Globus pallidus (tissue), 1 donor: ENCODE measurements at regions not wholly inside any gene's neighbourhood (a gene's known extent, or its start where the extent isn't known, plus 50 kb on each side); places are given as distances from the start of the nearest gene placed in this dataset.
"Not testable (repeated sequence)": the region's sequence is repeated elsewhere in the genome, so short reads cannot be mapped to it uniquely, and the experiment has no call there.

Experiments used
- DNase-seq: peaks from one replicate; pipeline ENCODE4 v3.0.0-alpha.2; 2015; ENCODE audit warnings: low spot score

DNA sequence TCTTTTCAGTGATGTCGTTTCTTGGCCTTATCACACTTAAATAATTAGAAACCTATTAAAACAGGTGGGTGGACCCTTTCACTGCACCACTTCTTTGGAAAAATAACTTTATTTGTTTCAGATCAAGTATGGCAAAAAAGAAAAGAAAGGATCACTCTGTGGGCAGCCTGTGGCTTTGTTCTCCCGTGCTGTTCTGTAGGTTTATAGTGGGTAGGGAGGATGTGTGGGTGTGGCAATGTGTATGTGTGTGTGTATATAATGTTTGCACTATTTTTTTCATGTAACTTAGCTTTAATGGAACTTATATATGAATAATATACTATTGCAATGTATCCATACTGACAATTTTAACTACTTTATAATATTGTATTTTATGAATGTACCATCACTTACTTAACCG is 85.9 kb downstream of the ACTBL2 start:
- DNase-seq, result no peak

DNA sequence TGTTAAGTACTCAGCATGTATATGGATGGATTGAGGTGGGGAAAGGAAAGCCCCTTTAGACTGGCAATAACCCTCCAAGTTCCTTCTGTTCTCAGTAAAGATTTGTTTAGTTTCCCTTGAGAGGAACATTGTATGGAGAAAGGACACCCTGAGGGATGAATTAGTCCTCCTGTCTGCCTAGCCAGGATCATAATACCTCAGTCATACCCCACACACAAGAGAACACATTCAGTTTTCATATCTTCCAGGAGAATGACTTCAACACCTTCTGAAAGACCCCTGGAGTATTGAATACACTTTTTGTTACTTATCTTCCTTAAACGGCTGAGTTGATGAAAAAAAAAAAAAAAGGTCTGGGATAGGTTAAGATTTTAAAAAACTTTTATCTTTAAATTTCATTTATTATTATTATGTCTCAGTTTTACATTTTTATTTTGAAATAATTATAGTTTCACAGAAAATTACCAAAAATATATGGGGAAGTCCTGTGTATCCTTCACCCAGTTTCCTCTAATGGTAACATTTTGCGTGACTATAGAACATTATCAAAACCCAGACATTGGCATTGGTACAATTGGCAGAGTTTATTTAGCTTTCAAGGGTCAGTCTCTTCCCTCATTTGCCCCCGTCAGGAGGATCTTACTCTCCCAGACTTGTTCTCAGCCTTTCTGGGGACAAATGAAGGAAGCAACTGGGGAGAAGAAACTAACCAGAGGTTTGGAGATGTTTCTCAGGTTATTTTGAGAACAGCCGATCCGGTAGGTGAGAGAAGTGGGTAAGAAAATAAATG is 88.0 kb downstream of the ACTBL2 start:
- DNase-seq, result no peak

DNA sequence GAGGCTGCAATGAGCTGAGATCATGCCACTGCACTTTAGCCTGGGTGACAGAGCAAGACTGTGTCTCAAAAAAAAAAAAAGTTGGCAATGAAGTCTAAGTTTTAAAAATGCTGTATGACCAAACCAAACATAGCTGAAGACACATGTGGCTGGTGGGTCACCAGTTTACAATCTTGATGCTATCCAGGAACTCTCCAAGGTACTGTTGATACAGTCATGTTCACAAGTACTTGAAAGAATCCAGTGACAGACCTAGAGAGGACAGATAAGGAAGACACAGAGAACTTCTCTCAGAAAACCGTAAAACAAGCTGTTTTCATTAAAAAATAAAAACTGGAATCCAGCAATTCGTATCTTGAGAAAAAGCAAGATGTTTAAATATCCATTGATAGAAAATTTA is 95.7 kb downstream of the ACTBL2 start:
- no peak for DNase-seq

DNA sequence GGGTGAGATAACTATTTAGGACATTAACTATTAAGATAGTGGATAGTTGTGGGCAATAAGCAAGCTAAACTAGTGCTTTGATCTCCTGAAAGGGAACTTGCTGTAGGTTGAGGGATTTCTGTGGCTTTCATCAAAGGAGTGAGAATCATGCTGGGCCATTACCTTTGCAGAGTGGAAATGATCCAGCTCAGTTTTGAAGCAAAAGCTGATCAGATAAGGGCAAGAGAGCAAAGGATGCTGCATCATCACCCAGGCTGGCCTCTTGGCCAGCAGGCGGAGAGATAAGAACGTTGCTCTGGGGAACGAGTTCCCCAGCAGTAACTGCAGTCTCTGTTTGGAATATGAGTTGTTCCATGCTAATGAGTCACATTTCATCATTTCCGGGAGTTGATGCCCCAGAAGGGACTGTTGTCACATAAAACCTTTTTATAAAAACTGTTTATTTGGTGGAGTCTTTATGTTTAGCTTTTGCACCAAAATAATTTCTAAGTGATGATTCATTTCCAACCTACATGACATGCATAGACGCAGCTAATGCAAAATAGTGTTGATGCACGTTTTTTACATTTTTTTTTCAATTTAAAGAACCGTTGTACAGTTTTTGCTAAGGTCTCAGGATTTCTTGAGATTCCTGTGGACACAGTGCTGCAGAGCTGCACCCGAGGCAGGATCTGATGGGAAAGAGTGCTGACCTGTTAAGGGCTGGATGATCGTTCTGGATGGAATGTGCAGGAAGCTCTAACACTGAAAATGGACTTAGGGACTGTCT is 99.3 kb downstream of the ACTBL2 start:
- no peak for DNase-seq

DNA sequence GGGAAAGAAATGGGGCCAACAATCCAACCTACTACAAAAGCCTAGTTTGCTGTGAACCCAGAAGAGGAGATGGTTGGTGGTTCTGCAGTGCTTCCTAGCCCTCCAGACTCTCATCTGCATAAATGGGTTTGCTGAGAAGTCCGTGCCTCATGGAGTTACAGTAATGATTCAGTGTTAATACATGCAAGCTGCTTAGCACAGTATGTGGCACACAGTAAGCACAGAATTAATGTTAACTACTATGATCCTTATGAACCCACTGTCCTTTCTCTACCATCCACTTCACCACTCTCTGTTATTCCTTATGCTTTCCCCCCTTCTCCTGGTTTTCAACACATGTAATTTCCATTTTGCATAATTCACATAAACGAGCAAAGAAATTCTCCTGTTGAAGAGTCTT is 100.0 kb downstream of the ACTBL2 start:
- DNase-seq, result no peak

DNA sequence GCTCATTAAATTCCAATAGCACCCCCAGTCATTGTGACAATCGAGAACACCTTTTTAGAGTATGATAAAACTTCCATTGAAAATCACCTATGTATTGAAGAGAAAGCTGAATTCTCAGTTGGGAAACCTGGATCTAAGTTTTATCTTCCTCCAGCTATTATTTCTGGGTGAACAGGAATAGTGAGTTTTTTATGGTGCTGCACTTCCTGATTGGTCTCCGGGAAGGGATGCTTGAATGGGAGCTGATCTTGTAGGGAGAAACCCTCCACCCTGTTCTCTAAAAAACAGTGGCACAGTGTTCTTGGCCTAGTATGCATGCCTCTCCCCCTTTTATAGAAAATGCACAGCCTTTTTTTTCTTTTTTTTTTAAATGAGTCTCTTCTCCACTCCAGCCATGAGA is 112.2 kb downstream of the ACTBL2 start:
- DNase-seq, result no peak

DNA sequence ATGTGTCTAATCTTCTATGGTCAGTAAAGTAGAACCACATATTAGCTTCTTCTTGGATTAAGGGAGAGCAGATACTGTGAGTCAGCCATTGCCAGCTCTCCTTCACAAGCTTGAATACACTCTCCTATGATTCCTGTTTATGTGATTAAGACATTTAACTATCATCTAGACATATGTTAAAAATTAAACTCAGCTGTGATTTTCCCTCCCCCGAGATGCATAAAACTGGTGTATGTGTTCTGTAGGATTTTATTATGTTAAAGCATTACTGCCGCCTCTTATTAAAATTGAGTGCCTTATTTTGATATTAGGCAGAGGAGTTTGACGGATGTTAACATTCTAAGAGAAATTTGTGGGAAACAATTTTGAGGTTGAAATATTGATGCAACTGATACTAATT is 114.6 kb downstream of the ACTBL2 start:
- no peak for DNase-seq

DNA sequence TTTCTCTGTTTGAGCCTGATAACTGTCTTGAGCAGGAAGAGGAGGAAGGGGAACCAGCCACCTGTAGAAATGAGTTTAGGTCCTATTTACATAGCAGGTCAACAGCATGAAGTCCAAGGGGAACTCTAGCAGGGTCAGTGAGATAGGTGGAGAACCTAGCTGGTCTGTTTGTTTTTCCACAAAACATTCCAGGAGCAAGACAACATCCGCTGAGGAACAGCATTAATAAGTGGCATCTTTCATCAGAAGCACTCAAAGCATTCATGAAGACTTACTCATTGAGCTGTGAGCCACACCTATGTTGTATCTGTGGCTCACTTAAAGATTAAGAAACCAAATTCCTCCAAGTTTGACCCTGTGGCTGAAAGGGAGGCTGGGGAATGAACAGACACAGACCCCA is 115.9 kb downstream of the ACTBL2 start:
- DNase-seq, result no peak

DNA sequence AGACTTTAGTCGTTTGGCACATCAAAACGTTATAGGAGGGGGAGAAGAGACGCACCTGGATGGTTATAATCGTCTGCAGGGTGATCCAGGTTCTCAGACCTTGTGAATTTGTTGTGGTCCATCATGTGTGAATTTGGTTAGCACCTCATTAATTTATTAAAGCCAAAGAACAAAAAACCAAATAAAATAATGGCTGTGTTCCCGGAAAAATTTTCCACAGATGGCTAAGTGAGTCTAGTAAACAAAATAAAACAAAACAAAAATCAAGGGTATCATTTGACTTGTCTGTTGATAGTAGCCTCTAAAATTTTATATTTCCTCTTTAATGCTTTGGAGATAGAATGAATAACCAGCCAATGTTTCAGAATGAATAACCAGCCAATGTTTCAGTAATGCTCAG is 119.7 kb downstream of the ACTBL2 start:
- DNase-seq, result no peak

DNA sequence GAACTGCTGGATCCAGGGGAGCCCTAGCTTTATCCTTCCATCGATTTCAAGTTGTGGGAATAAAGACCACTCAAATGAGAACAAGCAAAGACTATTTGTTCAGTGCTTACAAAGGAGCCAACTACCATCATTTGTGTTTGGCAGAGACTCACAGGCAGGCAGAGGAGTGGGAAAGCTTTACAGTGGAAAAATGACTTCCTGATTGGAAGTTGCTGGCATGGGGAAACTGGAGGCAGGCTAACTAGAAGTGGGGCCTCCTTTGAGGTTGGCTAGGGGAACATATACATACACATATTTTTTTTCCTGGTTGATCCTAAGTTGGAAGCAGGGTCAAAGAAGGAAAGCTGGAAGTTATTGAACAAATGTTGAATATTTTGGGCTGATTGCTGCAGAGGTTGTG is 121.7 kb downstream of the ACTBL2 start:
- no peak for DNase-seq

DNA sequence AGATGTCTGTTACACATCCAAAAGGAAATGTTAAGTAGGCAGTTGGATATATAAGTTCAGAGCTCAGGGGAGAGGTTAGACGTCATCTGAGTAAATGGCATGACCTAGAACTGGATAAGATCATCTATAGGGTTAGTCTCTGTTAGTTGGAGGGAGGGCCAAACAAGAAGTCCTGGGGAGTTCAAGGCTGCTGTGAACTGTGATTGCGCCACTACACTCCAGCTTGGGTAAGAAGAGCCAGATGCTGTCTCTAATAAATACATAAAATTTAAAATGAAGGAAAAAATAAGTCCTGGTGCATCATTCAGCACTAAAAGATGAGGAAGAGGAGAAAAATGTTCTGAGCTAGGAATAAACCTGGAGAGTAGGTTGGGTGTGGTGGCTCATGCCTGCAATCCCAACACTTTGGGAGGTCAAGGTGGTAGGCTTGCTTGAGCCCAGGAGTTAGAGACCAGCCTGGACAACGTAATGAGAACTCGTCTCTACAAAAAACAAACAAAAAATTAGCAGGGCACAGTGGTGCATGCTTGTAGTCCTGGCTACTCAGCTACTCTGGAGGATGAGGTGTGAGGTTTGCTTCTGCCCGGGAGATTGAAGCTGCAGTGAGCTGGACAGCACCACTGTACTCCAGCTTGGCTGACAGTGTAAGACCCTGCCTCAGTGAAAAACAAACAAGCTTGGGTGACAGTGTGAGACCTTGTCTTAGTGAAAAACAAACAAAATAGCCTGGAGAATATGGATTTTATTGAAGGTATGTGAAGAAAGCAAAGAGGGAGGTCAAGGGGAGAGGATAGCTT is 123.6 kb downstream of the ACTBL2 start:
- no peak for DNase-seq

DNA sequence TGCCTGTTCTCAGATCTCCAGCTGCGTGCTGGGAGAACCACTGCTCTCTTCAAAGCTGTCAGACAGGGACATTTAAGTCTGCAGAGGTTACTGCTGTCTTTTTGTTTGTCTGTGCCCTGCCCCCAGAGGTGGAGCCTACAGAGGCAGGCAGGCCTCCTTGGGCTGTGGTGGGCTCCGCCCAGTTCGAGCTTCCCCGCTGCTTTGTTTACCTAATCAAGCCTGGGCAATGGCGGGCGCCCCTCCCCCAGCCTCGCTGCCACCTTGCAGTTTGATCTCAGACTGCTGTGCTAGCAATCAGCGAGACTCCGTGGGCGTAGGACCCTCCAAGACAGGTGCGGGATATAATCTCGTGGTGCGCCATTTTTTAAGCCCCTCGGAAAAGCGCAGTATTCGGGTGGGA is 125.8 kb downstream of the ACTBL2 start:
- not testable (repeated sequence) for DNase-seq

DNA sequence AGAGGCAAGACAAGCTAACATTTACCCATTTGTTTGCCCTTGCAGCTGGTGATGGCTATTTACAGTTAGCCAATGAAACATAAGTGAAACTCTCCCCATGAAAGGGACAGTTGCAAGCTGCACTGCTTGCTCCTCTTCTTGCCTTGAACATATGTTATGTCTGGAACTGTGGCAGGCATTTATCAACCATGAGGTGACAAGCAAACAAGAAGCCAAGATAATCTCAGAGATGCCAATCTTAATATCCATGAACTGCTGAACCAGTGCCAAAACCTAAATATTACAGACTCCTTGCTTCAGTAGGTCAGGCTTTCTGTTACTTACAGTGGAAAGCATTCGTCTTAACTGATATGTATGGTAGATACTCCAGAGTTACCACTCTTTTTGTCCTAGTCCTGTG is 133.4 kb downstream of the ACTBL2 start:
- no peak for DNase-seq

DNA sequence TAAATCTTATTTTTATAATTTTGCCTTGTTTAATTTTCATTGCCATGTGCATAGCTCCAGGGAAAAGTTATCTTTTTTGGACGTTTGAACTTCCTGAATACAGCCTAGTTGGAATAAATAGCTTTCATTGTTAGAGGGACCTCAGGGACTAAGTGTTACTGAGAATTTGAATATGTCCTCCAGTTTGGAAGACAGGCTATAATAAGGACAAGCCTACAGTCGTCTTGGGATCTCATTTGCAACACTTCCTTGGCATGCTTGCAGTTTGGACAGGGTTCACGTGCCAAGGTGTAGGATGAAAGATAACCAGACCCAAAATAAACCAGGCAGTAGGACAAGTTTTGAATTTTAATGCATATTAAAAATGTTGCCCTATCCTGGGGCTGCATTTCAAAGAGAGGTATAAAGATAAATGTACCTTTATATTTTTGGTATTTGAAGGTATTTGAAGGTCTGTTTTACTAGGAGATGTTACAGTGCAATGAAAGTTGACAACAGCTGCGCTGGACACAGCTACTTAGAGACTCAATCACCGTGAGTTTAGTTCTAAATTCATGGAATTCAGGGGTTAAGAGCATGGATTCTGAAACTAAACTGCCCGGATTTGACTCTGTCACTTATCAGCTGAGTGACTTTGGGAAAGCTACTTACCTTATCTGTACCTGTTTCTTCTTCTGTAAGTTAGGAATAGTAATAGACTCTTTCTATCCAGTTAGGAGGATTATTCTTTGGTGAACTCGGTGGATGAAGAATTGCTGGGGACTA is 134.1 kb downstream of the ACTBL2 start:
- no peak for DNase-seq

DNA sequence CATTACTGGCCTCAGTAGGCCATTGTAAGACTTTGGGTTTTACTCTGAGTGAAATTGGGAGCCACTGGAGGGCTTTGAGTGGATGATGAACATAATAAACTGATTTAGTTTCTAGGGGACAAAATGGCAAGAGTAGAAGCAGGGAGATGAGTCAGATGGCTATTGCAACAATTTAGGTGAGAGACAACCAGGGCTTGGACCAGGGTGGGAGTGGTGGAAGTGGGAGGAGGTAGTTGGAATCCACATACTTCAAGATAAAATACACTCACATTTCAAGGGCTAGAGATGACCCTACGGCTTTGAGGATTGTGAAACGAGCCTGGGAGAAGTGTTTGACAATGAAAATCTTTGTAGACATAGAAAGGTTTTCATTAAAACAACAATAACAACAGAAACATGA is 136.3 kb downstream of the ACTBL2 start:
- DNase-seq, result no peak

DNA sequence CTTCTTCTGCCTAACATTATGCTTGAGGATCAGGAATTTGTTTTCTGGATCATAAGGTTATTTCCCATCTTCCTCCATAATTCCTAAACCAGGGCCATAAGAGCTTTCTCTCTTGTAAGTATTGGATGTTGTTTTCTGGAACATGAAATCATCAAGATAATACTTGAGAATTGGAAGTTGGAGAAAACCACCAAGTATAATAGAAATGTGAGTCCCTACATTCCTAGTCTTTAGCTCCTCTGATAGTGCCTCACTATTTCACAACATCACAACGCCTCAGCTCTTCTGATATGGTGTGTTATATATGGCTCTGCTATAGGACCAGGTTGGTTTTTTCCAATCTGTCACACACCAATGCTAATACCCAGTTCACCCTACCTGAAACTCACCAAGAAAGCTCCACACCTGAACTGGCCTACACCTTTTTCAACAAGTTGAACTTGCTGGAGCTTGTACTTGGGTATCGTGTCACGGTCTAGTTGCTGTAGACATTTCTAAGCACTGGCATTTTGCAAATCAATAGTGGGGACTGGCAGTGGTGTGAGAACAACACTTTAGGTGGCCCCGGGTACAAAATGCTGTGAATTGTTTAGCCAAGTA is 141.1 kb downstream of the ACTBL2 start:
- DNase-seq, result no peak

DNA sequence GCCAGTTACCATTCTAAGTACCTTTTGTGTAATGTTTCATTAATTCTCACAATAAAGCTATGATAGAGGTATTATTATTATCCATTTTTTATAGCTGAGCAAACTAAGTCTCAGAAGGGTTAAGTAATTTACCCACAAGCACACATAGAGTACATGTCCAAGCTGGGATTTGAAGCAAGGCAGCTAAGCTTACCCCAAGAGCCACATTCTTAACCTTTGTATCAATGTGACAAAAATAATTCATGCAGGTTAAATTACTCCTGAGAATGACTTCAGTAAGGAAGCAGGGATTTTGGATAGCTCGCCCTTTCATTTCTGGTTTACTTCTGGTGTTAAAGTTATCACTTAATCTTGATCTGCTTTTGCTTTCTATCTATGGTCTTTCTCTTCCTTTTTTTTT is 141.9 kb downstream of the ACTBL2 start:
- no peak for DNase-seq

DNA sequence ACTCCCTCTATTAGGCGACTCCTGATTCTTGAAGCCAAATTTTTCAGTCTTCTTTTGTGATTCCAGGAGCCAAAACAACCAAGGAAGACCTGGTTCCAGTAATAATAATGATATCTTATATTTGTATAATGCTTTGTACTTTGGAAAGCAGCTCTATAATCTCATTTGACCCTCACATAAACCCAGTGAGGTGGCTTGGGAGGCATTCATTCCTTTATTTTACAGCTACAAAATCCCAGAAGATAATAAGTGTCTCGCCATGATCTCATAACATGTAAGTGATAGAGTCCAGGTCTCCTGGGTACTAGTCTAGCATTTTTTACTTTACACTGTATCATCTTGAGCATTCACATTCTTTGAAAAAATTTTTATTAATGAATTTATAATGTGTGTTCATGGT is 143.1 kb downstream of the ACTBL2 start:
- no peak for DNase-seq

DNA sequence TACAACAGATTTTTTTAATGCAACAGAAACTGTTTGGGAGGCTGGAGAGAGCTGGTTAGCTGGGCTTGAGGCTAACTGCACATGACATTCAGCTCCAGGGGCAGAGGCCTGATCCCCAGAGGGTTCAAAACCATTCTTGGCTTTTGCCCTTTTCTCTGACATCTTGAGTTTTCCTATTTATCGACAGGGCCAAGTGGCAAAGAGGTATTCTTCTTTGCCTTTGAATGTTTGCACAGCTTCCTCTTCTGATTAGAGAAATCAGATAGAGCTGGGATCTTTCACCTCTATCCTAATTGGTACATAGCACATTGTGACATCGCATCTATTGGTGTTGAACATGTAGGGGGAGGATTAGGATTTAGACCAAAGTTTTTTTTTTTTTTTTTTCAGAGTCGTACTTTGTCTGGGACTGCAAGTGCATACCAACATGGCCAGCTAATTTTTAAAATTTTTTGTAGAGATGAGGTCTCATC is 143.7 kb downstream of the ACTBL2 start:
- no peak for DNase-seq

DNA sequence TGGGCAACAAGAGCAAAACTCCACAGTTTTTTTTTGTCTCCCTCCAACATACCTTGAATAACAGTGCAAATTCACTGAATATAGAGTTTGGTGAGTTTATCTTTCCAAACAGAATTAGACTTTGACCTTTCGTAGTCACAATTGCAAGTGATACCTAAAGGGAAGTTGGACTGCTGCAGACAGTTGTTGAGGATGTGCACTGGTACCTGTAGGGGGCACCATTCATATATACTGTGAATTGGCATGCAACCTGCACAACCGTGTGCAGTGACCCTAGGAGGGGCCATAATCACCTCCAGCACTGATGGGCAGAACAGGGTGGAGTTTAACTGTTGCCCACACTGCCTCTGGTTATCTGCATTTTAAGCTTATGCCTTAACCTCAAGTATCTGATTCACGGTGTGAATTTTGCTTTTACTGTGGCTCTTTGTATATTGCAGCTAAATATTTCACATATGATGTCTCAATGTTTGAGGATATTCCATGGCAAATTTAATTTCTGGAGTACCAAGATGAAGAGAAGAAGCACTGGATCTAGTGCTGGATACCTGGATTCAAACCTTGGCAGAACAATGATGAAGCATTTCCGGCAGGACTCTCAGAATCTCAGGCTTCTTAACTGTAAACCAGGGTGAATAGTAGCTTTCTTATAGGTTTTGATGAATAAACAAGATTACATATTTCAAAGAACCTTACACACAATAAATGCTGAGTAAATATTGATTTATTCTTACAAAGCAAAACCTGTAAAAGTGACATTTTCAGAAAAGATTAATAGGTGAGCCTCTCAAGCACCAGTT is 144.3 kb downstream of the ACTBL2 start:
- no peak for DNase-seq
